Stimulated activated CD4-positive, alpha-beta T cell treated with anti-CD3 and anti-CD28 coated beads, Interleukin-4, amount 100 ng/mL, for 1 hour (primary cell): ENCODE measurements at regions not wholly inside any gene's neighbourhood (a gene's known extent, or its start where the extent isn't known, plus 50 kb on each side); places are given as distances from the start of the nearest gene placed in this dataset.

Source experiments
- DNase-seq: peaks from one replicate; pipeline ENCODE4 v3.0.0-alpha.2; 2020

DNA sequence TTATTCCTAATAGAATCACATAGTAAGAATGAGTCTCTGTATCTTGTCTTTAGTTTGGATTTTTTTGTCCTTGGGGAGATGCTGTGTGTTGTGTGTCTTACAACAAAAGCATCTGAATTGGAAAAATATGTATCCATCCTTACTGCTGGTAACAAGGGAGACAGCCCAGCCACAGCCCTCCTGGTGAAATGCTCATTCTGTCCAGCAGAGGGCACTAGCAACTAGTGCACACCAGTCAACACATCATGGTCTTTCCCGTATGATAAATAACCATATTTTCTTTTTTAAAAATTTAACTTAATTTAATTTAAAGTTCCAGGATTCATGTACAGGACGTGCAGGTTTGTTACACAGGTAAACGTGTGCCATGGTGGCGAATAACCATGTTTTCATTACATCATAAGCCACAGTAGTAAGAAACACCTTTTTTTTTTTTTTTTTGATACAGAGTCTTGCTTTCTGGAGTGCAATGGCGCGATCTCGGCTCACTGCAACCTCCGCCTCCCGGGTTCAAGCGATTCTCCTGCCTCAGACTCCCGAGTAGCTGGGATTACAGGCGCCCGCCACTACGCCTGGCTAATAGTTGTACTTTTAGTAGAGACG lies 245.1 kb downstream of the PTBP2 start:
- DNase-seq = peak; percentile 69

DNA sequence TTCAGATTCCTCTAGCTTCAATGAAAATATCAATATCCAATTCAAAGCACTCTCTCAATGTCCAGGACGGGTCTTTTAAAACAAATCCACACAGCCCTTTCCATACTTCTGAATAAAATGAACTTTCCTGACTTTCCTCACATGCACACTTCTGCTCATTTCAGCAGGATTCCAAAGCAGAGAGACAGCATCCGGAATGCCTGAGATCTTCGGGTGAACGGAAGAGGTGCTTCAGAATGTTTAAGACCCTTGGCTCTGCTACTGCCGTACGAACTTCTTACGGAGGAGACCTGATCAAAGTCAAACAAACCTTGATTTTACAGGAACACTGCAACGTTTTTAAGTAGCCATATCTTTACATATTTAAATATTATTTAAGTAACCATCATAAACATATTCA lies 245.7 kb downstream of the PTBP2 start:
- DNase-seq = no peak

DNA sequence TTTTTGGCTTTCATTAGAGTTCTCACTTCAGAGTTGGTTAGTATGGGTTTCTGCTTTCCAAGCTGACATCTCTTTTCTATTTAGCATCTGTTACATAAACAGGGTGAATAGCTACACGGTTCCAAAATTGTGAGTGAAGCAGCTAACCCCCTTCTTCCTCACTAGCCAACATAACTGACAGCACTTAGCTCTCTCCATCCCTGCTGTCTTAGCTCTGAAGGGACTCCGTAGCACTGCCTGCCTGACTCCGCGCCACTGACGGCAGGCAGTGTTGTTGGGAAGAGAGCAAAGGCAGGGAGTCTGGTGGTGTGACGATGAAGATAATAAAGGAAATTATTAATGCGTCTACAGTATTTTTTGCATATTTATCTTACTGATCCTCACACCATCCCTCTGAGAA lies 247.0 kb downstream of the PTBP2 start:
- DNase-seq = no peak

DNA sequence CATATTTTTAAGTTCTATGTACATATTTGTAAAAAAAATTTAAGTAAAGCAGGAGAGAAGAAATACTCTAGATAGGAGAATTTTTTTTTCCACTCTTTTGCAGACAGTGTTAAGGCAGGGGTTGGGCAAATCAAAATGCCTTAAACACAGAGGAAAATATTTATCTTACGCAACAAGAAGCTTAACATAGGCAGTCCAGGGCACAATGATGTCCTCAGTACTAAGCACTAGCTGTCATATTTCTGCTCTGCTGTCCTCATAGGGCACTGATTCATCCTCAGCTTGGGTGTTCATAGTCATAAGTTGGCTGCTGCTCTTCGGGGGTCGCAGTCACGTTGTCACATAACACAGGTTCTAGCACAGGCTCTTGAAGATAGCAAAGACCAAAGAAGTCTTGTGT lies 247.4 kb downstream of the PTBP2 start:
- DNase-seq = no peak

DNA sequence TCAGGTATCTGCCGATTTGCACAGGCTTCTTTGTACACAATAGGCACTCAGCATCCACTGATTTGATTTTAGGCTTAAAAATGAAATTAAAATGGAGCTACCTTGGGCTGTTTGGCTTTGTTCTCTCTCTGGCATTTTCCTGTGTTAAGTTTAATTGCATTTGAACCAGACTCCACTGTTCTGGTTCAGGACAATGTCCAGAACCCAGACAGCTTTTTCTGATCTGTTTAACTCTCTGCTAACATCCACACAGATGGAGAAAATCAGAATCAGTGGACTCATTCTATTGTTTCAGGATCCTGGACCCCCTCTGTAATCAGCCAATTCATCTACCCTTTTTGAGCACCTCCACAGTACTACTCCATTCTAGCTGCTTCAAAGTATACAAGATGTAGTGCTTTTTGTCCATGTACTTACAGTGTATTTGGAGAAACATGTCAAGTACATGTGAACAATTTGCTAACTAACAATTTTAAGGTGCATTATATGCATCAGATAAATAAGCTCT lies 248.1 kb downstream of the PTBP2 start:
- no peak for DNase-seq

DNA sequence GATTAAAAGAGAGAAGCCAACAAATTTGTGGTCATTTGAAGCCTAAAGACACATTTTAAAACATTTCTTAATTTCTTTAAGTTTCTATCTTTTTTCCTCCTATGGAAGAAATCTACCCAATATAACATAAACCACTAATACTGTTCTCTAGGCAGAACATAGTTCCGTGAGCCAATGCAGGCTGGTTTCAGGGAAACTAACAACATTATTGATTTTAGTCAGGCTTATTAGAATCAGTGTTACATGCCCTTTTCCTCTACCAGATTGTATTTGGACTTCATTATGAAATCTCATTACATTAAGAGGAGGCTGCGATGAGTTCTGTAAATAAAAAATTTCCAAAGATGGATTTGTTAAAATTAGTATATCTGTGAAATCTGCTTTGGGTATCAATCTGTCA lies 249.9 kb downstream of the PTBP2 start:
- no peak for DNase-seq

DNA sequence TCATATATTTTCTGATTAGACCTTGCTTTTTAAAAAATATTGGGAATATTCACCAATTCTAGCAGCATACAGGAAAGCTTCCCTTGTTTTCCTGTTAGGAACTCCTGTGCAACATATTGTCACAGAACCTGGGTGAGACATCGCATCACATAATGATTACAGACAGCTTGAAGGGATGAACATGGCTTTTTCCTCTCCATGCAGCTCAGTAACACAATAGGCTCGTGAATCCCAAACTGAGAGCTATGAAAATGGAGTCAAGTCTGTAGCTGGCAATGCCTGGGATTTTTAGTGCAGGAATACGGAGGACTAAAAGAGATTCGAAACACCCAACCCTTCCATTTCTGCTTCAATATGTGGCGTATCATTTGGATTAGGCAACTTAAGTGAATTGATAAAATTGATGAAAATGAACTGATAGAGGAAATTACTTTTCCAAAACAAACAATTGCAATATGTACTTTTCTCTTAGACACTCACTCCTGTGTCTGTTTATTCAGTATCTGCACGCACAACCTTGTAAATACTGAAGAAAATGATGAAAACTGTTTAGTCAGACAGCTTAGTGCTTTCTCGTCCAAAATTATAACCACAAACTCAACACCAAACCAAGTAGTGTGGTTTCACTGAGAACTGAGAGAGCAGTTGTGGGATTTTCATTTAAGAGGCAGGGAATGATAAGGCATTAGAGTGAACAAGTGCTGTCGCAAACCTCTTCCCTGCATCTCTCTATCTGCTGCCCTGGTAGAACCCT lies 250.4 kb downstream of the PTBP2 start:
- DNase-seq = no peak

DNA sequence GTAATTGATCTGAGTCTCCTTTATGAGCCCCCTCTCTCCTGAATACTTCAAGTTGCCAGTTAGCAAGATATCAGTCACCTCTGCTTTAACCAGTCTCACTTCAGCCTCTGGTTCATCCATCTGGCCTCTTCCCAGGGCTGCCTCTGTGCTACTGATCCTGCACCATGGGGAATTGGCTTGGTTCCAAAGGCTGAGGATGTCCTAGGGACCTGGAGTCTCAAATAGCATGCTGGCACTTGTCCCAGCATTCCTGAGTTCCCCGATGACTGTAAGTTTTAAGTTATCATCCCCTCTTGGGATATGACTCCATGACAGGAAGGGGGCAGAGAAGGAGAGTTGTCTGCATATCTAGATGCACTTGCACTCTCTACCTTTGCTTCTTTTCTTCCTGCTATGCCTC lies 252.0 kb downstream of the PTBP2 start:
- DNase-seq = no peak

DNA sequence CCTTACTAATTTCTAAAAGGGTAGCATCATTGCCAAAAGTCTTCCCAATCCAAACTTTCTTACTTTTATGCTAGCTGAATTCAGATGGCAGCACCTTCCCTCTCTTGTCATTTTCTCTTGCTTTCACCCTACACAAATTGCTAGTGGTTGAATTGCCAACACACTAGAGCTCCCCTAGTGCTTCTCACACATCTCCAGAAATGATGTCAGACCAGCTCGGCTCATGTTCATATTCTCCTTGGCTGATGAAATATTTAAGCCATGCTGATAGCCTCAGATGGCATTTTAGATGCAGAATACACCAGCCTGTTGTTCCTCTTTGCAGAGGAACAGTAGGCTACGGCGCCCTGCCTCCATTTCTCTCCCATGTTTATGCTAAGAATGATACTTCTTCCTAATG lies 256.9 kb downstream of the PTBP2 start:
- DNase-seq = no peak

DNA sequence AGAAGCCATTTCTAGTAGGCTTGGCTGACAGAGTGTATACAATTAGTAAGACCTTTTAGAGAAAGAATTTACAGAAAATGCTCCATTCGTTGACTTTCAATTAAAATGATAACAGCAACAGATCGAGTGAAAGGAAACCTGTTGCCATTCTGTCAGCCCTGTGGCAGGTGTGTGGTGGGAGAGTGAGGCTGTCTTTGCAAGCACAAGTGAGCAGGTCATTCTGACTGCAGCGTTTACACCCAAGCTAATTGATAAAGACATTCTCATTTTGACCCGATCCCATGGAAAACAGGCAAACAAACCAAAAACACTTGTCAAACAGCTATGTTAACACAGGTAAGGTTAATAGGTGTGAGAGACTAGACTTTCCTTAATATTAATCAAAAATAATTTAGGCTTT lies 257.3 kb downstream of the PTBP2 start:
- DNase-seq = no peak

DNA sequence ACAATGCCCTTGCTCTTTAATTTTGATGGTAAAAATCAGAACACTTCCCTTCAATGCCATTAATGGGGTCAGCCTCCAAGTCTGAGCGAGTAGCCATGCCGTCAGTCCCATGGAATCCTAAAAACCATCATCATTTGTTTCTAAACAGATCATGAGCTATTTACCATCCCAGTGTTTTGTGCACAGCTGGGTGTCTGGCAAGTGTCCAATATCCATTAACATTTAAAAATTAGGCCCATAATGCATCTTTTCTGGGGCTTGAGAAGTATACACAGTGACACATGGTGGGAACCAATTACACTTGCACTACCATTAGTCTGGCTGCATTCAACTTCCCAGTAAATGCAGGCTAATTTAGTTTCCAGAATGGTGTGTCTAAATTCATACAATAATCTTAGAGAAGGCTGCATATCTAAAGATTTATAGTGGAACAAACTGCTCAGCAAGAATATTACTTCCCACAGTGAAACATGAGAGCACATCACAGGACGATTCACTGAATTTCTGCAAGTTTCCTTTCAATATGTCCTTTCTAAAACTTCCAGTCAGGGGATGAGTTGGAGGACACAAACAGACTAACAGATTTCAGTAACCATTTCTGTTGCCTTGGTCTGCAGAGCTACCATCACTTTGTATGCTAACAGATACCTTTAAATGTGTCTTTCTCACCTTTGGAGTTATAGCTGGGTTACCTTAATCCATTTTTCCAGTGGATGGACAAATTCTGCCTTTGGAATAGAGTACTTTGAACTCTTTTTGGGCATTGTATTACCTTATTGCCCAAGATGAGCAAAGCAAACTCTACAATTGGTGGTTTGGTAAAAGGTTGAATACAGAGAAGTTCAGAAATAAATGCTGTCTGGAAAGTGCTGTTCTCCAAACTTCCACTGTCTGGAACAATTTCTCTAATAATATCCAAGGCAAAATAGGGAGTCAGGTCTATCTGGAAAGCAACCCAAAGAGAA lies 258.0 kb downstream of the PTBP2 start:
- no peak for DNase-seq

DNA sequence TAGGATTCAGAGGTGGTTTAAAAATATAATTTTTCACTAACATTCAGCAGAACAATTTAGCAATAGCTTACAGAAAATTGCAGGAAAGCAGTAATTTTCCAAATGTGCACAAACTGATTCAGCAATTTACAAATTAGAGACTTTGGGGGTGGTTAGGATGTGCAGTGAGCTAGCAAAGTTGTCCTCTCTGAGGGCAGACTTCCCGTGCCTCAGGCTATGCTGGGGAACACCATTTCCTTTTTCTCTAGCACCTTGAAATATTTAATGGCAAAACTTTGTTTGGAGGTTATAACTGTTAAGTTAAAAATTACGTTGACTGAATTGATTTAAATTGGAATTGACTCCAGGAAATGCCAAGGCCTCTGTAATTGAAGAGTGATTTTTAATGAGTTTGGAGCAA lies 258.9 kb downstream of the PTBP2 start:
- no peak for DNase-seq

DNA sequence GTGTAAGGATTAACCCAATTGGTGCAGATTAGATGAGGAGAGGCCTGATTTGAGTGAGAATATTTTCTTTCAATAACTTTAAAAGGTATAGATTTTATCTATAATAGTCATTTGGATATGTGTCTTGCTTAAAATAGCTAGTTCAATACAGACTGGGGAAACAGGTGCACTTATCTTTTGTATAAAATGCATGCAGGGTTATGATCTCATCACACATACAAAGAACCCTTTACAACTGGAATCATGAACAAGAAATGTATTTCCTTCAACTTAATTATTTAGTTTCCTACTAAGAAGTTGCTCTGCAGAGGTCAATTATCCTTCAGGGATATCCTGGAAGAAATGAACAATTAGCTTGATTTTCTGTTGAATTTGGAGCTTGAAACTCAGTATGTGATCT lies 259.6 kb downstream of the PTBP2 start:
- no peak for DNase-seq

DNA sequence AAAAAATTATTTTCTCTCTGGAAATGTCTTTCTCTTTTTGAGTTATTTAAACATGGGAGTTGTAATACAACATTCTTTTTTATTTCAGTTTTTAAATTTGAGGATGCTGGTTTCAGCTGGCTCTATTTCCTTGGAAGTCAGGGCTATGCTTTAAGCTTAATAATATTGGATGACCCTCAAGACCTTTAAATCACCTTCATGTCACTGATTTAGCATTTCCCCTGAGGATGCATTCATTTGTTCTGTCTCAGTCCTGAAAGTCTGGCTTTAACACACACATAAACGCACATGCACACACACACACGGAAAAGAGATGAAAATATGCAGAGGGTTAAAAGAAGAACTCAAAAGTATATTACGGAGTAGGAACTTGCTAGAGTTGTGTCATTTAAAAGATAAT lies 260.5 kb downstream of the PTBP2 start:
- no peak for DNase-seq

DNA sequence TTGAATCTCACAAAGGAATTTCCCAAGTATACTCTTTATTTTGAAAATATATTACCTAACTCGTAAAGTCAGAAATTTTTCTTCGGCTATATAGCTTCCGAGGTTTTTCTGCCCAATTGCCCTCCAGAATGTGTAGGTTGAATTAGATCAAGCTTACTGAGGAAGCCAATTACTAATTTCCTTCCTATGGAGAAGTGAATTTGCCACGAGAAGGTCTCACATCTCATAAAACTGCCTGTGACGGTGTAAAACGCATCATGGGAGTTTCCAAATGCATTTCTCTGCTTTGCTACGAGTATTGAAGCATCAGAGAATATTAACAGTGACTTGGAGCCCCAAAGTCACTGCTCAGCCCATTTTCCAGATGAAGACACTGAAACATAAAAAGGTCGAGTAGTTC lies 262.3 kb downstream of the PTBP2 start:
- DNase-seq = no peak

DNA sequence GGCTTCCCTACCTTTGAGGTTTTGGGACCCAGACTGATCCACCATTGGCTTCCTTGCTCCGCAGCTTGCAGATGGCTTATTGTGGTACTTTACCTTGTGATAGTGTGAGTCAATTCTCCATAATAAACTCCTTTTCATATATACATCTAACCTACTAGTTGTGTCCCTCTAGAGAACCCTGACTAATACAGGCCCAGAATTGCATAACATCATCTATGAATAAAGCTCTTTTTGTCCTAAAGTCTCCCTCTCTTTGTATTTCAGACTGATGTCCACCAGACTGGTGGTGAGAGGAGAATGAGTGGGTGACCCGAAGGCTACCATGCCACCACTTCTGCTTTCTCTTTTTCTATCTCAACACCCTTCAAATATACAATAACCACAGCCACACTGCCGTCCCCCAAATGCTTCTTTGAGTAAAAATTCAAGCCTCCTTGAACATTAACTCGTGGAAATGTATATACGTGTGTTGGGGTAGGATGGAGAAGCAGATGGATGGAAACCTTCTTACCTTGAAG lies 265.7 kb downstream of the PTBP2 start:
- no peak for DNase-seq

DNA sequence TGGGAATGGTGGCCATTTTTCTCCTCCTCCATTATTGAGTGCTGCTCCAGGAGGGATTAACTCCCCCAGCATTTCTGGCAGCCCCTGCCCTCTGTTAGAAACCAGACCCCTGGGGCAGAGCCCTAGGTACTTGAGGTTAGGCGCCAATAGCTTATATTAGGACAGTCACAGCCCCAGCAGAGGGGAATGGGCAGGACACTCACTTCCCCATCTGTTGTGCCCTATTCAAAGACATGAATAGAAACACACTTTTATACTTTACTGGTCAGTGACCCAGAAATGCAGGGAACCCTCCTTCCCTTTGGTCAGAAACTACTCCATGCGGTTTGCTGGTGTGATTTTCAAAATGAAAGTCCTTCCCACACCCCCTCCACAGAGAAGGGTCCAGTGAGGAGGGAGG lies 267.7 kb downstream of the PTBP2 start:
- DNase-seq = no peak

DNA sequence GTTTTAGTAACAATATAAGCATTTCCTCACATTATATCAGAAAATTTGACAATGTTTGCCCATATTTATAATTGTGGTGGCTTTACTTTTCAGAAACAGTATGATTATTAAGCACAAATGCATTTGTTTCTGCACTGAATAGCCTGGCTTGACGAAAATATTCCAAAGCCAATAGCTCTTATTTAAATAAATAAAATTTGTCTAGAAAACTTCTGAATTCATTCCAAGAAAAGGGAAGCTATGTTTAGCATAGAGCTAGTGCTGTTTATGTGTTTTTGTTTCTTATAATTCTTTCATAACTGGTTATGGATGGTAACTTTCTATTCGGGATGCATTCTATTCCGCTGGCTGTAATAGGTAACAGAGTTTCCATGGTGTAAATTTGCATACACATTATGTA lies 268.6 kb downstream of the PTBP2 start:
- no peak for DNase-seq

DNA sequence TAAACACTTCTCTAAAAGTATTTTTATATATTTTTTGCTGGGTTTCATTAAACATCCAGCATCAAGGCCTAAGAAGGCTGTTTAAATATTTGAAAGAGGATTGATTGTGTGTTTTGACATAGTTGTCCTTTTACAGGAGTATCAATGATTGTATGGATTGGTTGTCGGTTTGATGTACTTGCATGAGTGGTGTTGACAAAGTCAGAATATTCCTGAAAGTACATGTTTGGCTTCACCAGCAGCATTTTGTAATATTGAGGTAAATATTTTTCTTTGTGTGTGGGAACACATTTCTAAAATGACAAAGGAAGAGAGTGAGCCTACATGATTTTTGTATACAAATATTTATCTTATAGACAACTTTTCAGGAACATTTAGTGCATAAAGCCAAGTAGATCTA lies 269.7 kb downstream of the PTBP2 start:
- DNase-seq = no peak

DNA sequence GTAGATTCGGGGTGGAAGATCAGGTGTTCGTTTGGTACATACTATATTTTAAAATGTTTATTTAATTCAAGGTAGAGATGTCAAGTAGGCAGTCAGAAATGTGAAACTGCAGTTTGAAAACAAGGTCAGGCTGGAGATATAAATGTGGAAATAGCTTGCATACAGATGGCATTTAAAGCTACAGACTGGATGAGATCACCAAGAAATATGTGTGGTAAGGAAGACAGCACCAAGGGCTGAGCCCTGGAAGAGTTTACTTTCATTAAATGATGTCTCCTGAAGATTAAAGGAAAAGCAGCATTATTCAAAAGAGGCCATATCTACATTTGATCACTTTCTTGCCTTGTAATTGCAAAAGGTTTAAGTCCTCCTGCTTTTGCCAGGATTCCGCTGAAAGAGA lies 271.3 kb downstream of the PTBP2 start:
- DNase-seq = no peak

DNA sequence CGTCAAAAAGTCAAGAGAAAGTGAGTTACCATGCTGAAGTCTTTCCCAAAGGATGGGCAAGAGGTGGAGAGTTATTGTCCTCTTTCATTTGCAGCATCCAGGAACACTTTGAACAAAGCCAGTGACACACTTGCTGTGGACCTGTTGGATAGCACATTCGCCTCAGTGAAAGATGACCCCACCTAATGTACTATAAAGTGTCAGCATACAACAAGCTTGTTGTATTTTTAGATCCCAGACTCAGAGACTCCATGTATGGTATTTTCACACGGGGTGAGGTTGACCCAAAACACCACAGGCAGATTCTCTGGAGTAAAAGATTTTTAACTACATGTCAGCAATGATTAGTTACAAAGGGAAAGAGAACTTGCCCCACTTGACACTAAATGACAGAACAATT lies 273.8 kb downstream of the PTBP2 start:
- DNase-seq = no peak

DNA sequence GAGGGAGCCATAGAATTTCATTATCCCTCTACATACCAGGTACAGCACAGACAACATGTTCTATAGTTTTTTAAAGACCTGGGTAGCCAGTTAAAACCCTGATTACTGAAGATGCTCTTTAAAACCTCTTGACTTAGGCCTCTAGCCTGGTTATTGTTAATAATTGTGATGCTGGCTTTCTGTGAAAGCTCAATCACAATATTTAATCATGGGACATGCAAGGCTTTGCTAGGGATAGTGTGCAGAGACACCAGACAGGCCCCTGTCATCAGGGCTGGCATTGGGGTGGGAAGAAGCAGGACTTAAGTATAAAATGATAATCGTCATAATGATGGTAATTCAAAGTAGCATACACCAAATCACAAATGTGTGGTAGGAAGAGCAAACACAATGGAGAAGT lies 274.4 kb downstream of the PTBP2 start:
- no peak for DNase-seq

DNA sequence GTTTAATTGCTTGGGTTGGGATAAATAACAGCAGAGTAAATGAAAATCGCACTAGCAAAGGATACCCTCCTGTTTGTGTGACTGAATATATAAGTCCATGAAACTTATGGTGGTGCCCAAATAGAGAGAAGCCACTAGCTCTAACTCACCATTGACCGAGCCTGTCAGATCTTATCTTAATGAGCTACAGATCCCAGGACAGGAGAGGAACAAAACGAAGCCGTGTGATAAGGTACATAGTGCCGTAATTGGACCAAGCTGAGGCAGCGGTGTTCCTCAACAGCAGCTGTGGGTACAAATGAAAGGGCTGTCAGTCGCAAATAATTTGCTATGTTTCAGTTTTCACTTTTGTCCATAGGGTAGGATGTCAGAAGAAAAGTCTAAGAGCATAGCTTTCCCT lies 276.1 kb downstream of the PTBP2 start:
- no peak for DNase-seq

DNA sequence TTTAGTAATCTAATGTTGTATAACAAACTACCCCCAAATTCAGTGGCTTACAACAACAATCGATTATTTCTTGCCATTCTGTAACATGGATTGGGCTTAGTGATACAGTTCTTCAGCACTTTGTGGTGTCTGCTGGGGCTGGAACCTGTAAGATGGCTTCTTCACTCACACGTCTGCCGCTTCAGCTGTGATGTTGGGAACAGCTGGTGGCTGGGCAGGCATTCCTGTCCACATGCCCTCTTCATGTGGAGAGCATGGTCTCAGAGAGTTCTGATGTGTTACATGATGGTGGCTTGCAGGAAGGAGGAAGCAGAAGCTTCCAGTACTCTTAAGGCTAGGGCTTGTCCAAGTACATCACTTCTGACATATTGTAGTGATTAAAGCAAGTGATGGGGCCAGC lies 276.9 kb downstream of the PTBP2 start:
- DNase-seq = no peak
